ENCODE measurements at regions not wholly inside any gene's neighbourhood (a gene's known extent, or its start where the extent isn't known, plus 50 kb on each side); places are given as distances from the start of the nearest gene placed in this dataset.

- Histone ChIP-seq H3K4me3 (ENCODE audit: control extremely low read depth in 1 of 5, extremely low read depth in 1 of 5, insufficient read depth in 1 of 5, low read depth in 2 of 5, low read length in 4 of 5) (no peak overlapping the region), H3K4me1 (ENCODE audit: control insufficient read depth in 2 of 2, insufficient read depth in 2 of 2, low read length in 2 of 2) (peaks cover 7 to 9% of the 10 kb centered on the region in 2 donors), H3K79me2 (ENCODE audit: control insufficient read depth, insufficient read depth, low read length) (no peaks in the 10 kb centered on the region), H3K4me2 (replicated peaks; ENCODE audit: low read depth, low read length, poor library complexity, severe bottlenecking) (no peak overlapping the region), H3K27ac (ENCODE audit: low read length in 2 of 2) (no peak overlapping the region), H4K20me1 (ENCODE audit: control insufficient read depth, insufficient read depth, low read length, poor library complexity, severe bottlenecking) (no peaks in the 10 kb centered on the region), H2AFZ (ENCODE audit: insufficient read depth, low read depth, low read length, poor library complexity, severe bottlenecking) (no peak overlapping the region), H3K27me3 (replicated peaks in 1 of 4; ENCODE audit: control extremely low read depth in 1 of 4, control insufficient read depth in 3 of 4, insufficient read depth in 4 of 4, low read length in 3 of 4) (no peaks in the 10 kb centered on the region), H3K9ac (ENCODE audit: low read length) (no peak overlapping the region), H3K9me3 (ENCODE audit: control extremely low read depth in 1 of 3, control insufficient read depth in 2 of 3, insufficient read depth in 1 of 3, low read length in 2 of 3) (no peaks in the 10 kb centered on the region), H3K36me3 (replicated peaks in 1 of 2; ENCODE audit: control extremely low read depth in 1 of 2, control insufficient read depth in 1 of 2, extremely low read depth in 1 of 2, insufficient read depth in 2 of 2, low read length in 1 of 2) (no peaks in the 10 kb centered on the region)
- intact Hi-C loops (cut with micrococcal nuclease): no loop called here
- no peaks in the 10 kb centered on the region for H3K9me3 Mint-ChIP-seq (ENCODE audit: insufficient read depth)
- peaks cover 7% of the 10 kb centered on the region for H3K4me1 Mint-ChIP-seq
- ChIA-PET CTCF (interaction anchor here (1.3 to 5.3 kb wide), 3 partner anchors 19 to 323 kb away, joined by 5 to 57 read pairs (median 9); no protein-coding TSS in a partner anchor), POLR2A (no interaction called here)
- no peak overlapping the region for H3K27ac Mint-ChIP-seq
- ATAC-seq (ENCODE audit: low read depth): no peak
- DNase-seq: no peak
- WGBS (ENCODE audit: insufficient coverage): 97% methylated on average over 7 of the region's 8 CpGs
- no peak overlapping the region for H3K4me3 Mint-ChIP-seq
- TF ChIP-seq EZH2 (IDR thresholded peaks at IDR 0.05; ENCODE audit: borderline replicate concordance, insufficient read depth, low read depth, low read length, poor library complexity, severe bottlenecking) (no peak), CTCF (IDR thresholded peaks at IDR 0.05) (no peak)
- no peaks in the 10 kb centered on the region for H3K27me3 Mint-ChIP-seq
Measured at GRCh38 chr6:154925130-154925529, 70.0 kb upstream of the TIAM2 start.

- peaks cover 0 to 1% of the 10 kb centered on the region in 2 experiments for H3K36me3 ChIP-seq (replicated peaks in 1 of 2; ENCODE audit: control extremely low read depth in 1 of 2, control insufficient read depth in 1 of 2, extremely low read depth in 1 of 2, insufficient read depth in 2 of 2, low read length in 1 of 2)
- CTCF ChIA-PET: interaction anchor here (0.8 to 6.1 kb wide), 6 partner anchors 9 to 494 kb away, joined by 3 to 66 read pairs (median 4); no protein-coding TSS in a partner anchor
- H3K27me3 Mint-ChIP-seq: no peaks in the 10 kb centered on the region
- no peaks in the 10 kb centered on the region for H3K9me3 ChIP-seq (ENCODE audit: control extremely low read depth in 1 of 3, control insufficient read depth in 2 of 3, insufficient read depth in 1 of 3, low read length in 2 of 3)
- no peak overlapping the region for H2AFZ ChIP-seq (ENCODE audit: insufficient read depth, low read depth, low read length, poor library complexity, severe bottlenecking)
- no peak overlapping the region for H3K27ac Mint-ChIP-seq
- H3K27ac ChIP-seq (ENCODE audit: low read length in 2 of 2): no peak overlapping the region
- H4K20me1 ChIP-seq (ENCODE audit: control insufficient read depth, insufficient read depth, low read length, poor library complexity, severe bottlenecking): no peaks in the 10 kb centered on the region
- no peak overlapping the region for H3K9ac ChIP-seq (ENCODE audit: low read length)
- DNase-seq (no peak), ATAC-seq (ENCODE audit: low read depth) (no peak)
- H3K4me1 Mint-ChIP-seq: peaks cover 9% of the 10 kb centered on the region
- intact Hi-C loops (cut with micrococcal nuclease): no loop called here
- no peaks in the 10 kb centered on the region for H3K9me3 Mint-ChIP-seq (ENCODE audit: insufficient read depth)
- no peak overlapping the region for H3K4me2 ChIP-seq (replicated peaks; ENCODE audit: low read depth, low read length, poor library complexity, severe bottlenecking)
- no peaks in the 10 kb centered on the region for H3K27me3 ChIP-seq (replicated peaks in 1 of 4; ENCODE audit: control extremely low read depth in 1 of 4, control insufficient read depth in 3 of 4, insufficient read depth in 4 of 4, low read length in 3 of 4)
- H3K79me2 ChIP-seq (ENCODE audit: control insufficient read depth, insufficient read depth, low read length): no peaks in the 10 kb centered on the region
- POLR2A ChIA-PET: no interaction called here
- H3K4me1 ChIP-seq (ENCODE audit: control insufficient read depth in 2 of 2, insufficient read depth in 2 of 2, low read length in 2 of 2): peaks cover 4 to 6% of the 10 kb centered on the region in 2 donors
- no peak overlapping the region for H3K4me3 Mint-ChIP-seq
- WGBS (ENCODE audit: insufficient coverage): 87% methylated on average over 8 of the region's 8 CpGs
- TF ChIP-seq CTCF (IDR thresholded peaks at IDR 0.05) (no peak), EZH2 (IDR thresholded peaks at IDR 0.05; ENCODE audit: borderline replicate concordance, insufficient read depth, low read depth, low read length, poor library complexity, severe bottlenecking) (no peak)
- H3K4me3 ChIP-seq (ENCODE audit: control extremely low read depth in 1 of 5, extremely low read depth in 1 of 5, insufficient read depth in 1 of 5, low read depth in 2 of 5, low read length in 4 of 5): no peak overlapping the region
Measured at GRCh38 chr6:154926366-154926765, 68.7 kb upstream of the TIAM2 start.
